C4-2B (cell line): ENCODE measurements at regions not wholly inside any gene's neighbourhood (a gene's known extent, or its start where the extent isn't known, plus 50 kb on each side); places are given as distances from the start of the nearest gene placed in this dataset.

Experiments used
- ZFX ChIP-seq: fragments of 450-650 bp; IDR thresholded peaks from 2 replicates; pipeline ENCODE4 v1.6.1; 2017
- TF ChIP-seq, protein P1 (sequence below): fragments of 450-650 bp; conservative IDR thresholded peaks from 2 replicates; pipeline ENCODE4 v1.5.1; 2017; ENCODE audit warnings: mild to moderate bottlenecking

DNA sequence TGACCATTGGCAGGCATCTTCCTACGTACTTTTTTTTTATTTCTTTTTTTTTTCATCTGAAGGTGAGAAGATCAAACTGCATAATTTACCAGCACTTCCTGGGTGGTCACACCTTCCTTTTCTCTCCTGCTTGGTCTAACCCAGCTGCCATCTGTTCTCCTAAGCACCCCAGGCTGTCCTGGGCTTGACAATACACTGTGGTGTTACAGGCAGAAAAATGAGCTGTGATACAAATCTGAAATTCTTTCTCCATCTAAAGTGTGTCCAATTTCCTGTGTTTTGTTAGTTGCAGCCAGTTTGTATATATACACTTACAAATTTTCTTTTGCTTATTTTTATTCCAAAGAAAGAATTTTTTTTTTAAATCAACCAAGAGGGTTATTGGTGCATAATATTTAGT lies 786.0 kb upstream of the ZEB2 start:
- TF ChIP-seq, protein P1, sequence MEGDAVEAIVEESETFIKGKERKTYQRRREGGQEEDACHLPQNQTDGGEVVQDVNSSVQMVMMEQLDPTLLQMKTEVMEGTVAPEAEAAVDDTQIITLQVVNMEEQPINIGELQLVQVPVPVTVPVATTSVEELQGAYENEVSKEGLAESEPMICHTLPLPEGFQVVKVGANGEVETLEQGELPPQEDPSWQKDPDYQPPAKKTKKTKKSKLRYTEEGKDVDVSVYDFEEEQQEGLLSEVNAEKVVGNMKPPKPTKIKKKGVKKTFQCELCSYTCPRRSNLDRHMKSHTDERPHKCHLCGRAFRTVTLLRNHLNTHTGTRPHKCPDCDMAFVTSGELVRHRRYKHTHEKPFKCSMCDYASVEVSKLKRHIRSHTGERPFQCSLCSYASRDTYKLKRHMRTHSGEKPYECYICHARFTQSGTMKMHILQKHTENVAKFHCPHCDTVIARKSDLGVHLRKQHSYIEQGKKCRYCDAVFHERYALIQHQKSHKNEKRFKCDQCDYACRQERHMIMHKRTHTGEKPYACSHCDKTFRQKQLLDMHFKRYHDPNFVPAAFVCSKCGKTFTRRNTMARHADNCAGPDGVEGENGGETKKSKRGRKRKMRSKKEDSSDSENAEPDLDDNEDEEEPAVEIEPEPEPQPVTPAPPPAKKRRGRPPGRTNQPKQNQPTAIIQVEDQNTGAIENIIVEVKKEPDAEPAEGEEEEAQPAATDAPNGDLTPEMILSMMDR = no peak
- no peak for TF ChIP-seq ZFX
